ENCODE measurements at regions not wholly inside any gene's neighbourhood (a gene's known extent, or its start where the extent isn't known, plus 50 kb on each side); places are given as distances from the start of the nearest gene placed in this dataset.
A peak's percentile ranks its signal among the peaks of the same experiment; 100 is the strongest.

DNA sequence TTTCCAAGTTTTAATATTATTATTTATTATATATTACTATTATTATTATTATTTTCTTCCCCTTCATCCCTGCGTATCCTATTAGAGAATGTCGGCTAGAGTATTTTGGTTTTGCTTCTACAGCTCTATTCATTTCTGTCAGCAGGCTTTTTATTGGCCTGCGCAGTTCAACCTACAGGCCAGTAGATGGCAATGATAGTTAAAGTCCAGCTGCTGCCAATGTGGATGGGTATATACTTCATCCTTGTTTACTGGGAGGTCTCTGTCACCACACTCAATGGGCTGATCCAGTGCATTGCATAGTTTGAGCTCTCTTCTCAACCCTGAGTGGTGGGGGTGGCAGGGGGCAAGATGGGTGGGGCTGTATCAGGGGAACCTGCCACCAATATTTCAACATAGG, 799.8 kb downstream of the NSUN3 start:
- TF ChIP-seq, protein P1, sequence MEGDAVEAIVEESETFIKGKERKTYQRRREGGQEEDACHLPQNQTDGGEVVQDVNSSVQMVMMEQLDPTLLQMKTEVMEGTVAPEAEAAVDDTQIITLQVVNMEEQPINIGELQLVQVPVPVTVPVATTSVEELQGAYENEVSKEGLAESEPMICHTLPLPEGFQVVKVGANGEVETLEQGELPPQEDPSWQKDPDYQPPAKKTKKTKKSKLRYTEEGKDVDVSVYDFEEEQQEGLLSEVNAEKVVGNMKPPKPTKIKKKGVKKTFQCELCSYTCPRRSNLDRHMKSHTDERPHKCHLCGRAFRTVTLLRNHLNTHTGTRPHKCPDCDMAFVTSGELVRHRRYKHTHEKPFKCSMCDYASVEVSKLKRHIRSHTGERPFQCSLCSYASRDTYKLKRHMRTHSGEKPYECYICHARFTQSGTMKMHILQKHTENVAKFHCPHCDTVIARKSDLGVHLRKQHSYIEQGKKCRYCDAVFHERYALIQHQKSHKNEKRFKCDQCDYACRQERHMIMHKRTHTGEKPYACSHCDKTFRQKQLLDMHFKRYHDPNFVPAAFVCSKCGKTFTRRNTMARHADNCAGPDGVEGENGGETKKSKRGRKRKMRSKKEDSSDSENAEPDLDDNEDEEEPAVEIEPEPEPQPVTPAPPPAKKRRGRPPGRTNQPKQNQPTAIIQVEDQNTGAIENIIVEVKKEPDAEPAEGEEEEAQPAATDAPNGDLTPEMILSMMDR (conservative IDR thresholded peaks at IDR 0.05) = peak; percentile 69
- TF ChIP-seq ZFX (IDR thresholded peaks at IDR 0.05) = no peak

Data from C4-2B (cell line).